OCI-LY3 (cell line): ENCODE measurements at regions not wholly inside any gene's neighbourhood (a gene's known extent, or its start where the extent isn't known, plus 50 kb on each side); places are given as distances from the start of the nearest gene placed in this dataset.

Experiments
- H2AFZ ChIP-seq: fragments of 200-600, 300-600 bp; shearing (Covaris generic); 2 replicates; pipeline ENCODE4 v1.6.0; 2014; ENCODE audit warnings: antibody characterized with exemption, low read depth, low read length
- H3K27ac ChIP-seq: fragments of 200-600, 300-600 bp; sonication (generic); 2 replicates; pipeline ENCODE4 v1.5.1; 2014; ENCODE audit warnings: mild to moderate bottlenecking, low read length, moderate library complexity, mixed read lengths
- H3K27me3 ChIP-seq: fragments of 200-600, 300-600 bp; sonication (generic); 2 replicates; pipeline ENCODE4 v1.6.1; 2014; ENCODE audit warnings: low read depth, low read length, mixed read lengths
- H3K36me3 ChIP-seq: fragments of 200-600, 300-600 bp; sonication (generic); replicated peaks from 2 replicates; pipeline ENCODE3; 2014; ENCODE audit warnings: low read depth, low read length, mixed read lengths
- H3K4me1 ChIP-seq: fragments of 300-600, 200-600 bp; sonication (generic); 2 replicates; pipeline ENCODE4 v1.6.1; 2014; ENCODE audit warnings: low read length, mixed read lengths
- H3K4me2 ChIP-seq: fragments of 200-600, 300-600 bp; sonication (generic); 2 replicates; pipeline ENCODE4 v1.6.1; 2014; ENCODE audit warnings: low read length, mixed read lengths
- H3K4me3 ChIP-seq: fragments of 300-600, 200-600 bp; sonication (generic); 2 replicates; pipeline ENCODE4 v1.5.1; 2014; ENCODE audit warnings: antibody characterized with exemption, mild to moderate bottlenecking, low read length, moderate library complexity
- H3K79me2 ChIP-seq: fragments of 300-600, 200-600 bp; shearing (Covaris generic); 2 replicates; pipeline ENCODE4 v1.6.1; 2014; ENCODE audit warnings: mild to moderate bottlenecking, low read length, mixed read lengths
- H3K9ac ChIP-seq: fragments of 300-600, 200-600 bp; shearing (Covaris generic); 2 replicates; pipeline ENCODE4 v1.6.0; 2014; ENCODE audit warnings: mild to moderate bottlenecking, low read length, moderate library complexity
- H3K9me3 ChIP-seq: fragments of 200-600, 300-600 bp; shearing (Covaris generic); 2 replicates; pipeline ENCODE4 v1.6.1; 2014; ENCODE audit warnings: low read length, mixed read lengths; ENCODE audit not compliant: insufficient read depth
- H4K20me1 ChIP-seq: fragments of 200-600, 300-600 bp; sonication (generic); 2 replicates; pipeline ENCODE4 v1.6.1; 2016; ENCODE audit warnings: low read length, mixed read lengths; ENCODE audit not compliant: insufficient read depth
- EZH2phosphoT487 ChIP-seq: fragments of 200-600 bp; shearing (Covaris generic); IDR thresholded peaks from 2 replicates; pipeline ENCODE4 v1.6.1; 2018; ENCODE audit warnings: antibody characterized with exemption, mixed run types, low read depth
- TF ChIP-seq, protein P1 (sequence below): fragments of 200-600, 300-600 bp; sonication (generic); IDR thresholded peaks from 2 replicates; pipeline ENCODE4 v1.5.1; 2014; ENCODE audit warnings: antibody characterized with exemption, low read length, low read depth

DNA sequence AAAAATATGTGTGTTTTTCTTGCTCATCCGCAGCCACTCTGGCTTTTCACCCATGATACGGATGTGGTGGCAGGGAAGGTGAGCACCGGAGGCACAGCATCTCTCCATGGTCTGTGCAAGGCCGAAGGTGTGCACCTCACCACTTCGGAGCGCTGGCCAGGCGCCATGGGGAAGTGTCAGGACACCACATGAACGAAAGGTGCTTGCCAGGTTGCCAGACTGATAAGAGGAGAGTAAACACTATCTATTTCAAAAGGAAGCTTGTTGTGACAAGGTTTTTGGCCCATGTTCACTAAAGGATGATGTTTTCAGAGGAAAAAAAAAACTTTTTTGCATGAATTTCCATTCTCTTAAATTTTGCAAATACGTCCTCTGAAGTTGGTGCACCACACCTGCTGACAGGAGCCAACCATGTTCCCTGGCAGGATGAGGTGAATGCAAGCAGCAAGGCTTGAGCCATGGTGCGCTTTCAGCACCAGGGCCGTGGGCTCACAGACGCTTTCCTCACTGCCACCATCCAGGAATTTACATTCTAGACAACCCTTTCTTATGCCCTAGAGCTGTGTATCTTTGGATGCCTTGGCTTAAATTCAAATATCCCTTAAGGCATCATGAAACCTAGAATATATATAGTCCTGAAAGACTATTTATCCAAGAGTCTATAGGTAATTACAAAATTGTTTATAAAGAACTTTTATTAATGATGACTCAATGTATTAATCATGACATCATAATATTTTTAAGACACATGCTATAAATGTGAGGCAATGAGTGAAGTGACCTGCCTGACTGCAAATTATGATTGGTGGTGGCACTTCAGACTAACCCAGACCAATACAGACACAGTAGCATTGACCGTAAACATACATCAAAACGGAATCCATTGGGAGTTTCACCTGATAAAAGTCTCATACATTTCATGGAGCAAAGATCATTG, 234.5 kb downstream of the TFAP2A start:
- H2AFZ ChIP-seq: no peak overlapping the region
- H3K36me3 ChIP-seq: no peaks in the 10 kb centered on the region
- H3K9ac ChIP-seq: no peak overlapping the region
- no peak overlapping the region for H3K4me2 ChIP-seq
- H3K4me1 ChIP-seq: no peaks in the 10 kb centered on the region
- no peak overlapping the region for H3K4me3 ChIP-seq
- H3K79me2 ChIP-seq: no peaks in the 10 kb centered on the region
- H3K27me3 ChIP-seq: no peaks in the 10 kb centered on the region
- no peaks in the 10 kb centered on the region for H4K20me1 ChIP-seq
- TF ChIP-seq, protein P1, sequence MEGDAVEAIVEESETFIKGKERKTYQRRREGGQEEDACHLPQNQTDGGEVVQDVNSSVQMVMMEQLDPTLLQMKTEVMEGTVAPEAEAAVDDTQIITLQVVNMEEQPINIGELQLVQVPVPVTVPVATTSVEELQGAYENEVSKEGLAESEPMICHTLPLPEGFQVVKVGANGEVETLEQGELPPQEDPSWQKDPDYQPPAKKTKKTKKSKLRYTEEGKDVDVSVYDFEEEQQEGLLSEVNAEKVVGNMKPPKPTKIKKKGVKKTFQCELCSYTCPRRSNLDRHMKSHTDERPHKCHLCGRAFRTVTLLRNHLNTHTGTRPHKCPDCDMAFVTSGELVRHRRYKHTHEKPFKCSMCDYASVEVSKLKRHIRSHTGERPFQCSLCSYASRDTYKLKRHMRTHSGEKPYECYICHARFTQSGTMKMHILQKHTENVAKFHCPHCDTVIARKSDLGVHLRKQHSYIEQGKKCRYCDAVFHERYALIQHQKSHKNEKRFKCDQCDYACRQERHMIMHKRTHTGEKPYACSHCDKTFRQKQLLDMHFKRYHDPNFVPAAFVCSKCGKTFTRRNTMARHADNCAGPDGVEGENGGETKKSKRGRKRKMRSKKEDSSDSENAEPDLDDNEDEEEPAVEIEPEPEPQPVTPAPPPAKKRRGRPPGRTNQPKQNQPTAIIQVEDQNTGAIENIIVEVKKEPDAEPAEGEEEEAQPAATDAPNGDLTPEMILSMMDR: no peak
- no peak for TF ChIP-seq EZH2phosphoT487
- H3K9me3 ChIP-seq: no peaks in the 10 kb centered on the region
- H3K27ac ChIP-seq: no peak overlapping the region

DNA sequence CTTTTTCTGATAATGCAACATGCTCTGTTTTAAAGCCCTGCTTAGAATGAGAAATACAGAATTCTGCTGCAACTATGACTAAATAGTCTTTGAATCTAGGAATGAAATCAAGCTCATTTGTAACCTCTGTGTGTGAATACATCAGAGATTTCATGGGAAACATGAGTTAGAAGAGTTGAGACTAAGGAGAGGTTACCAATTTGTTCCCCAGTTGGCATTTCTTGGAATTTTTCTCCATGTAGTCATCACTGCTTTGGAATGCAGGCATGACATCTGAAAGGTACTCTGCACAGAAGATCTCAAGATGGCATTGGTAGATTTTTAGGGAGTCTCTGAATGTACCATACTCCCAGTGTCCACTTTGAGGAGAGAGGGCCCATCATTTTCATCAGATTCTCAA, 237.2 kb downstream of the TFAP2A start:
- H3K27ac ChIP-seq: no peak overlapping the region
- TF ChIP-seq, protein P1: no peak
- no peak for TF ChIP-seq EZH2phosphoT487
- no peaks in the 10 kb centered on the region for H4K20me1 ChIP-seq
- no peak overlapping the region for H3K4me2 ChIP-seq
- no peaks in the 10 kb centered on the region for H3K36me3 ChIP-seq
- H3K27me3 ChIP-seq: no peaks in the 10 kb centered on the region
- H2AFZ ChIP-seq: no peak overlapping the region
- no peaks in the 10 kb centered on the region for H3K4me1 ChIP-seq
- H3K9ac ChIP-seq: no peak overlapping the region
- no peaks in the 10 kb centered on the region for H3K79me2 ChIP-seq
- H3K9me3 ChIP-seq: no peaks in the 10 kb centered on the region
- no peak overlapping the region for H3K4me3 ChIP-seq

DNA sequence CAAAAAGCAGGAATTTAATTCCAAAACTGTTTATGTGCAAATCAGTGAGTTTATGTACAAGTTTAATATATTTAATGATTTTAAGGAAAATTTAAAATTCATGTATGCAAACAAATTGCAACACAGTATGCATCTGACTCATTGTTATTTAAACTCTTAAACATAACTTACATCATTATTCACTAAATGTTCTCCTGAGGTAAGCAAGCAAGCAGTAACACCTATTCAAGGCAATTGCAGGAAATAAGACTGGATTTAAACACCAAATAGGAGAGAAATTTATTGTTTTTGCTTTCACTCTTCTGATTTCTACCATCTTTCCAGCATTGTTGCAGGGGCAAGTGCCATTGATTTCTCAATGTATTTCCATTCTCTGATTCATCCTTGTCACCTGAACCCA, 239.5 kb downstream of the TFAP2A start:
- Histone ChIP-seq H3K4me2 (no peak overlapping the region), H4K20me1 (no peaks in the 10 kb centered on the region), H2AFZ (no peak overlapping the region), H3K4me1 (no peaks in the 10 kb centered on the region), H3K79me2 (no peaks in the 10 kb centered on the region), H3K27me3 (no peaks in the 10 kb centered on the region), H3K9me3 (no peaks in the 10 kb centered on the region), H3K36me3 (no peaks in the 10 kb centered on the region), H3K9ac (no peak overlapping the region), H3K27ac (no peak overlapping the region), H3K4me3 (no peak overlapping the region)
- TF ChIP-seq, protein P1: no peak
- TF ChIP-seq EZH2phosphoT487: no peak

DNA sequence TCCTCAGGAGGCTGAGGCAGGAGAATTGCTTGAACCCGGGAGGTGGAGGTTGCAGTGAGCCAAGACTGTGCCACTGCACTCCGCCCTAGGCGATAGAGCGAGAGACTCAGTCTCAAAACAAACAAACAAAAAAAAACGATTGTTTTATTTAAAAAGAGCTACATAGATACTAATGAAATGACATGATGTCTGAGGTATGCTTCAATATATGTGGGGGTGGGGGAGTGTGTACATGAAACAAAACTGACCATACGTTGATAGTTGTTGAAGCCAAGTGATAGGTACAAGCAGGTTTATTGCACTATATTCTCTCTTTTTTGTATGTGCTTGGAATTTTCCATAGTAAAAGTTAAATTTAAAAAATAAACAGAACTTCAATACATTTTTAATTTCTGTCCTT, 240.1 kb downstream of the TFAP2A start:
- Histone ChIP-seq H3K9ac (no peak overlapping the region), H3K4me1 (no peaks in the 10 kb centered on the region), H3K27ac (no peak overlapping the region), H4K20me1 (no peaks in the 10 kb centered on the region), H3K4me3 (no peak overlapping the region), H3K79me2 (no peaks in the 10 kb centered on the region), H3K27me3 (no peaks in the 10 kb centered on the region), H2AFZ (no peak overlapping the region), H3K9me3 (no peaks in the 10 kb centered on the region), H3K36me3 (no peaks in the 10 kb centered on the region), H3K4me2 (no peak overlapping the region)
- TF ChIP-seq, protein P1: no peak
- no peak for TF ChIP-seq EZH2phosphoT487
